ENCODE measurements at regions not wholly inside any gene's neighbourhood (a gene's known extent, or its start where the extent isn't known, plus 50 kb on each side); places are given as distances from the start of the nearest gene placed in this dataset.

DNA sequence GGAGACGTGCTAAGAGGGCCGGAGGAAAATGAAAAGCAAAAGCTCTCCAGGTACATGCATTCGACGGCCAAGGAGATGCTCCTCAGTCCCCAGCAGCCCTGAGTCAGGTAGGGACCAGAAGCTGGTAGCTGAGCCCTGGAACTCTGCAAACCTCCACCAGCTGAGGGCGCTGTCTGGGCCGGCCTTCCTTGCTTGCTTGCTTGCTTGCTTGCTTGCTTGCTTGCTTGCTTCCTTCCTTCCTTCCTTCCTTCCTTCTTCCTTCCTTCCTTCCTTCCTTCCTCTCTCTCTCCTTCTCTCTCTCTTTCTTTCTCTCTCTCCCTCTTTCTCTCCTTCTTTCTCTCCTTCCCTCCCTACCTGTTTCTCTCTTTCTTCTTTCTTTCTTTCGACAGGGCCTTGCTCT is 94.6 kb upstream of the RASGRF1 start:
- DNase-seq (ENCODE audit: low spot score), result no peak

DNA sequence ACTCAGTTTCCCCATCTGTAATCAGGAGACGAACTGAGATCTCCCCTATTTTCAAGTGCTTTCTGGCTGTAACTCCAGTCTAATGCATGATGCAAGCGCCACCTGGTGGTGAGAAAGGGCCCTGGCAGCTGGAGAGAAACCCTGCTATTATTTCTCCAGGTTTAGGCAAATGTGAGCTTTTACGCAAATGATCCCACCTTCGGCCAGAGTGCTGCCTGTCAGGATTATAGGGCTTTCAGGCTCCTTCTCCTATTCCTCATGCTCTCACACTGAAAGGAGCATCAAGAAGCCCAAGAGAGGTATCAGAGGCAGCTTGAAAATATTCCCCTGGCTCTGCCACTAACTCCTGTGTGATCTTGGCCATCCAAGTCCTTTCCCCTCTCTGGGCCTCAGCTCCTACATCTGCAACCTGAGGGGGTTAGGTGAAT is 93.9 kb upstream of the RASGRF1 start:
- peak; percentile 81 for DNase-seq (ENCODE audit: low spot score)

DNA sequence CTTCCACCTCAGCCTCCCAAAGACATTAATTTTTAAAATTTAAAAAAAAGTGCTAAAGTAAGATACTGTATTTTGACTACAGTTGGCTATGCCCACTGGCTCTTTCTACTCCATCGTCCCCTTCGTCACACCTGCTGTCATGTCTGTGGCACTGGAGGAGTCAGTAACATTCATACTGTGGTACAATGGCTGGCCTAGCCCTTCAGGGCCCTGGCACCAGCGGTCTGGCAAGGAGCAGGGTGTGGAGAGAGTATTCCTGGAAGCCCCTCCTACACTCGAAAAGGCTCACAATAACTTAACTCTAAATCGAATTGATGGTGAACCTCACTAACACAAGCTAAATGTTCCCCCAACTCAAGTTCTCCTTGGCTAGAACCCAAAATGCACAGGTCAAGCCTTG is 89.7 kb upstream of the RASGRF1 start:
- DNase-seq (ENCODE audit: low spot score), result no peak

DNA sequence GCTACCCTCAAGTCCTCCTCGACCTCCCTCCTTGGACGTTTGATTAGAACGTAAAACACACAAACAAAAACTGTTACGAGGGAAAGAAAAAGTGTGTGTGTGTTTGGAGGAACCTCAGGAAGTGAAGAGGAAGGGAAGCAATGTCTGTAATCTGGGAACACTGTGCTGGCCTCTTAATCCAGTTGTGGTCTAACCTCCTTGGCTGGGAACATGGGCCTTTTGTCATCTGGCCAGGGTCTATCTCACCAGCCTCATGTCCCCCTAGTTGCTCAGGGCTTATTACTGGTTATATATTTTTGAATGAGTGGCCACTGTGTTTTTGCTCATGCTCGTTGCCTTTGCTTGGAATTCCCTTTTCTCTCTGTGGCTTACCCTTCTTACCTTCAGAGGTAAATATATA is 89.0 kb upstream of the RASGRF1 start:
- no peak for DNase-seq (ENCODE audit: low spot score)

DNA sequence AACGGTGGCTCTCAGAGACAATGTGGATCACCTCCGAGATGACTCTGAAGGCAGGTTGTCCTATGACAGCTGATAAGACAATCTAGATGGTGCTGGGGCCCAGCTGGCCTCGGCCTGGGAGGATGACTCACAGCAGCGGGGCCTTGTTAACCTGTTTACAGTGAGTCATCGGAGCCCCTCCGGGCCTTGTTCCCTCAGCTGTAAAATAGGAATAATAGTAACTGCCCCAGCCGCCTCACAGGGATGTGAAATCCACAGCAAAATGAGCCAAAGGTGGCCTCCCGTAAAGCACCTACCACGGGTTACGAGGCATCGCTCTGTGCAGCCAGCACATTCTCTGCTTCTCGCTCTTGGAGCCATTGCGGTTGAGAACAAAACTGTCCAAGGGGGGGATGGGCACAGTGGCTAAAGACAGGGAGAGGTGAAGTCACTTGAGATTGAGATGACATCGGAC is 88.6 kb upstream of the RASGRF1 start:
- DNase-seq (ENCODE audit: low spot score), result no peak

DNA sequence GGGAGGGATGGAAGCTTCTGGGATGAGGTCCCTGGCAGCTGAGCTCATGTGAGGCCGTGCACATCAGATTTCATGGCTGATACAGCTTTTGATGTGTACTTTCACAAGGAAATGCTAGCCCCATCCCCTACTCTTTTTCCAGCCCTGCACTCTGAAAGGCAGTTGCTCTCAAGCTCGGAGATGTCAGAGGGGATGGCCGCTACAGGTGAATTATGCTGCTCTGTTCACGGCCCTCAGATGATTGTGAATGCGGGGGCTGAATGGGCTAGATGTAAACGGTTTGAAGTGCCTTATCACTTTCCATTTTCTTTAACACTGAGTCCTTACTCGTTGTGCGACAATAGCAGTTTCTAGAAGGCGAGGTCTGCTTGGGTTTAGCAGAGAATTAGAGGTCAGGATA is 88.0 kb upstream of the RASGRF1 start:
- DNase-seq (ENCODE audit: low spot score), result no peak

DNA sequence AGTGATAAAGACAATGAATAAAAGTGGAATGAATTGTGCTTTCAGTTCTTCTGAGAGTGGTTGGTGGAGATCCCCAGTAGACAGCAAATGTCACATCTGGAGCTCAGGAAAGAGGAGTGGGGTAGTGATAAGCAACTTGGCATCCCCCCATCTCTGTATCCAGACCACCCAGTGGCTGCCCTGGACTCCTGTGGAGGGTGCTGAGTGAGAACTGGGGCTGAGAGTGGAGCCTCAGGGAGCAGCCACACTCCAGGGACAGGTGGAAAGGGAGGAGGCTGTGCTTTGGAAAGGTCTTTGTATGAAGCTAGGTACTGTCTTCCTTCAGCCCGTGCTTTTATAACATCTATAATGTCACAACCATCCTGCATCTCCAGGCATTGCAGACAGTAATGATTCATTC is 85.6 kb upstream of the RASGRF1 start:
- DNase-seq (ENCODE audit: low spot score), result no peak

DNA sequence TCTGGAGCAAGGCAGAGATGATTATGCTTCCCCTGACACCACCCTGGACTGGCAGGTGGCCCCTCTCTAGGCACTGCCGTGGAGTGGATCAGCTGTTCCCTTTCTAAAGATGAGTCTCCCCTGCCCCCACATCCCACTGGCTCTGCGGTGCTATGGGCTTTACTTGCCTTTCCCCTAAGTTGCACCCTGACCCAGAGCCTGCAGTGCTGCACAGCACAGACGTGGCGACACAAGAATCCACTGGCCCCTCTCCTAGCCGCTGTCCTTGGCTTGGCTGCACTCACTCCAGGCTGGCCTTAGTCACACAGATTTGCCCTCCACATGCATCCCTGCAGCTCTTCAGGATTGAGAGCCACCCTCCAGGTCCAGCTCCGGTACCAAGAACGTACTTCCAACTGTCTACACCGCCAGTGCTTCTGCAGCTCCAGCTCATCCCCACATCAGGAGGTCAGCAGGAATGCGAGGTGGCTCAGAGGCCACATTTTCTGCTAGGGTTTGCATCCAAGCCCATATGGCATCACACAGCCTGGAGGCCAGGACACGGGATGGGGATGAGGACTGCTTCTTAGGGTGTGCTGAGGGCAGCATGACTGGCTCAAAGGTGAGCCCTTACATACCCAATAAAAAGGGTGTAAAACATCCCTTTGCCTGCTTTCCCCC is 82.4 kb upstream of the RASGRF1 start:
- DNase-seq (ENCODE audit: low spot score), result no peak

DNA sequence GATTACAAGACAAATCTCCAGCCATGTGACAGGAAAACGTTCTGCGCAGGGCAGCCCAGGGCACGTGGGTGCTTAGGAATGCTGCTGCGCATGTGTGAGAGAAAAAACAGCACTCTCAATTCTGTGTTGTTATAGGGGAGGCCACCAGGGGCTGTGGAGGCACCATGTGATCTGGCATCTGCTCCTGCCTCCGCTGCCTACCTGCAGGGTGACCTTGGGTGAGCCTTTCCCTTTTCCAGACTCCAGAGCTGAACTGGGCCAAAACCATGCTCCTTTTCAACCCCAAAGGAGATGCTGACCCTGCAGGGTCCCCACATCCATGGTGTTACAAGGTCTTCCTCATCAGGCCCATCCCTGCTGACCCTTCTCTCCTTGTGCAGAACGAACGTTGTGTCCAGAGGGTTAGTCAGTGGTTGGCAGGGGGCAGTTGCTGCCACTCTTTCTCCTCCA is 81.5 kb upstream of the RASGRF1 start:
- DNase-seq (ENCODE audit: low spot score), result no peak

DNA sequence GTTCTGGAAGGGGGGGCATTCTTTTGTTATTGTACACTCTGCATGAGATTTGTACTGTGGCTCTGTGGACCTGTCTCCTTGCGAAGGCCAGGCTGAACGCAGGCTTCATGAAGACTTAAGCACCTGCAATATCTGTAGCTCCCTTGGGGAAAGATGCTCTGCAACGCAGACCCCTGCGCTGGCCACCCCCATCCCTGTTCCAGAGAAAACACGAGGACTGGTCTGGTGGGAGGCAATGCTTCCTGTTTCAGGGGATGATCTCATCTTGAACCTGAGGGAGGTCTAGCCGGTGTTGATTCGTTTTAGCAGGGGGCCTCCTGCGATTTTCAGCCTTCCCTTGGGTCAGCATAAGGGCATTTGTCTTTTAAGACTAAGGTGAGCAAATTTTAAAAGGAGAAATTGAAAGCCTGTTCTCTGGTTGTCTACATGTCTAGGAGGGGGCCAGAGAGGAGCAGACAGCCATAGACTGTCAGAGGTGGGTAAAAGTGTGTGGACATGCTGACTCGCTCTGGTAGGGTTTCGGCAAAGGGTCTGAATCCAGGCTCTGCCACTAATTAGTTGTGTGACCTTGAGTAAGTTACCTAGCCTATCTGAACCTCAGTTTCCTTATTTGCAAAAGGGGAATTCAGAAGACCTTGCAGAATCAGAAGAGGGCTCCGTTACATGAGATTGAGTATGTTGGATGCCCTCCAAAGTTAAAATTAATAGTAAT is 80.9 kb upstream of the RASGRF1 start:
- DNase-seq (ENCODE audit: low spot score), result no peak

DNA sequence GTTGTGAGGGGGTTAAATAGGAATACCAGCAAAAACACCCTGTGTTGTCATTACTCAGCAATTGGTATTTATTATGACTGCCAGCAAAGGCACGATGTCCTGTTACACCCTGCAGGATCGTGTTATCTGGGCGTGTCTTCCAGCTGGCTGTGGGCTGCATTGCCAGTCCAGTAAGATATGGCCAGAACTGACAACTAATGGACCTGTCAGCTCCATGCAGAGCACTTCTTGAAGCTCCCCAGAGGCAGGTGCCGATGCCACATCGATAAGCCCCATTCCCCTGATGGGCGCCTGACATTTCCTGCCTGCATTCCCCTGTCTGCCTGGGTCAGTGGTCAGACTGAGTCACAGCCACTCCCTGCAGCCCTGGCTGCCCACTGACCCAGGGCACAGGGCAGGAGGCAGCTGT is 79.7 kb upstream of the RASGRF1 start:
- DNase-seq (ENCODE audit: low spot score), result no peak

DNA sequence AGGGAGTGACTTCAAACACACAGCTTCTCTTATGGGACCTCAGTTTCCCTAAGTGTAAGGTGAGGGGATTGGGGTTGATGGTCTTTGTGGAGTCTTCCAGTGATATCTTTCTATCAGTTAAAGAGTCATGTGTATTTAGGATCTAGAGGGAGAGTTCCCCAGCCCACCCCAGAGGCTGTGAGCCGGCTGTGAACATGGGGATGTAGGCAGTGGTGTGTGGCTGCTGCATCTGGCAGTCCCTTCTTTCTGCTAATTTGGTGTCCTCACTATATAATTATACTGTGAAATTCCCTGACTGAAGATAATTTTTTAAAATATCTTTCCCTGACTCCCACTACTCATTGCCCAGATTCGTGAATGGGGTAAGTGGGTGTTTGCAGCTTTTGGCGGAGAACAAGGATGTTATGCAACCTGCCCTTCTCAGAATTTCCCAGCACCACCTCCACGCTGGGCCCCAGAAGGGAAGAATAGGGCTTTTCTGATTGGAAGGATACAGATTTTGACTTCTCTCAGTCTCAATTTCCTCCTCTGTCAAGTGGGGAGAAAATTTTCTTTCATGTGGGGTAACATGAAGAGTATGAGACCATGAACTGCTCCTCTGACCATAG is 79.0 kb upstream of the RASGRF1 start:
- DNase-seq (ENCODE audit: low spot score), result peak; percentile 56

DNA sequence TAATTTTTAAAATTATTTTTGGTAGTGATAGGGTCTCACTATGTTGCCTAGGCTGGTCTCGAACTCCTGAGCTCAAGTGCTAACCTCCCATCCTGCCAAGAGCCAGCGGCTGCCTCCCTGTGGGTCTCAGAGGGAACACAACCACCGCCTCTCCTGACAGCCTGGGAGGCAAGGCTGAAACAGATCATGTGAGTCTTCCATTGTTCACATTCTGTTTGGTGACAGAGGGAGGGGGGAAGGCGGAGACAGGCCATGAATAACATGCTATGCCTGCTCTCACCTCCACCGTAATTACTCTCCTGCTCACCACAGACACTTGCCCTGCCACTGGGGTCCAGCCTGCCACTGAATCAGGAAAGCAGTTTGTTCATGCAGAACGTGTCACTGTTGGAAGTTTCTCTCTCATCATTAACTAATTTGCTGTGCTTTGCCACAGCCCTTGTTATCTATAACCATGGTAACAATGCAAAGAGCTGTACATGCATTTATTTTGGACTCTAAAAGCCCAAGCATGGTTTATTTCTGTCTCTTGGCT is 78.4 kb upstream of the RASGRF1 start:
- DNase-seq (ENCODE audit: low spot score), result peak; percentile 81

DNA sequence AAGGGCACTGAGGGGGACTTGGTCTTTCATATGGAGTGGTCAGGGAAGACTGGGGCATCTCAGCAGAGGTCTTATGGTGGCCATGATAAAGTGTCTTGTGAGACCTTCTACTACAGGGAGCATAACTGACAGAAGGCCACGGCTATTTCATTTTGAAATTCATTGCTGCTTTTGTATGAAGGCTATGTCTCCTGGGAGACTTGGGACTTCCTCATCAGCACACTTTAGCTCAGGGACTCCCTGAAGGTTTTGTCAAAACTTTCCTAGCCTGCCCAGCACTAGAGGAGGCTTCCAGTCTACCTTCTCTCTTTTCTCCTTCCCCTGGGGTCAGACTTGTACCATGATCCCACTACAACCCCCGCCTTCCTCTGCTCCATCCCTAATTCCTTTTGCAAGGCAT is 77.2 kb upstream of the RASGRF1 start:
- no peak for DNase-seq (ENCODE audit: low spot score)

DNA sequence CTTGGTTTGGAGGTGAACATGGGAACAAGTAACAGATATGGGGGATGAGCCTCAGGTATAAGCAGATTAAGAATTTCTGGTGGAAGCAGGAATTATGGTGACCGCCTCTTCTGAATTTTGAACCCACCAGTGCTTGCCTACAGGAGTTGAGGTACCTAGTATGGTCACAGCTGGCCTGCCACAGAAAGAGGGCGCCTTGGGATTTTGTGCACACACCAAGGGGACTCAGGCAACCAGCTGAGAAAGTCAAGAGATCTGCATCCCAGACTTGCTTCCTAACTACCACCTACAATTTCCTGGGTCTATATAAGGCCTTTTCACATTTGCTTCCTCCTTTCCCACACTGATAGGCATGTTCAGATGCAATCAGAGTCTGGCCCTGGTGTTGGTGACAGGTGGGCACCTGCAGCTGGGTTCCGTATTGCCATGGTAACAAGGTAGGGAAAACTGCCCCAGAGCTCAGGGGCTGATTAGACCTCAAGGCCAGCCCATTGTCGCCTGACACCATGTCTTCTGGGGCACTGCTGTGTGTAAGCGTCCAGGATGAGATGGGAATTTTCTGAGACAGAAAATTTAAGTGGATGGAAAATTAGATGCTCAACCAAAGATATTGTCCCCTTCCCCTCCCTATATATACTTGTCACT is 75.9 kb upstream of the RASGRF1 start:
- DNase-seq (ENCODE audit: low spot score), result no peak

DNA sequence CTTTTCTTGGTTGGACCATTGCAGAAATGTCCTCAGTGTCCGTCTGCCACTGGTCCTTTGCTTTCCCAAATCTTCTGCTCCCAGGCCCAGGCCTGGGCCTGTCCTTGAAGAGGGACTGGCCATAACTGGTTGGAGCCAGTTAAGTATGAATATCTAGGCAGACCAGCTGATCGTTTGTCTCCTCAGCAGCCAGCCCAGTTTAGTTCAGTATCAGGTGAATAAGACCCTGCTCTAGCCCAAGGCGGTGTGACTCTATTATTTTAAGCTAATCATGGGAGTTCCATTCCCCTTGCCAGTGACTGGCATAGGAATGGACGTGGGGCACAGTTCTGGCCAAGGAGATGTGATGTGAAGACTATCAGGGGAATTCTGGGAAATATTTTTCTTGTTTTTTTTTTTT is 73.9 kb upstream of the RASGRF1 start:
- DNase-seq (ENCODE audit: low spot score), result no peak

DNA sequence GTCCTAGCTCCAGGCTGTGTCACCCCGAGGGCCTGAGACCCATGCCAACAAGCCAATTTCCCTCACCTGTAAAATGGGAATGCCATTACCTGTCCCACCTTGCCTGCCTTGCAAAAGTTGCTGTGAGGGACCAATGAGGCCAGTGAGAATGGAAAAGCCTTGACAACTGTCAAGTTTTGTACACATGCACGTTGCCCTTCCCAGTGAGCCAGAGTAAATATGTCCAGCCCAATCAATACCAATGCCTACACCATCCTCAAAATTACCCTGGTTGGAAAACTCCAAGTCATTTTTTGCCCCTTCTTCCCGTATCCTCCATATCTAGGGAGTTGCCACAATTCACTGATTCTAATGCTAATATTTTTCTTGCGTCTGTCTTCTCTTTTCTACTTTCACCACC is 73.5 kb upstream of the RASGRF1 start:
- no peak for DNase-seq (ENCODE audit: low spot score)

DNA sequence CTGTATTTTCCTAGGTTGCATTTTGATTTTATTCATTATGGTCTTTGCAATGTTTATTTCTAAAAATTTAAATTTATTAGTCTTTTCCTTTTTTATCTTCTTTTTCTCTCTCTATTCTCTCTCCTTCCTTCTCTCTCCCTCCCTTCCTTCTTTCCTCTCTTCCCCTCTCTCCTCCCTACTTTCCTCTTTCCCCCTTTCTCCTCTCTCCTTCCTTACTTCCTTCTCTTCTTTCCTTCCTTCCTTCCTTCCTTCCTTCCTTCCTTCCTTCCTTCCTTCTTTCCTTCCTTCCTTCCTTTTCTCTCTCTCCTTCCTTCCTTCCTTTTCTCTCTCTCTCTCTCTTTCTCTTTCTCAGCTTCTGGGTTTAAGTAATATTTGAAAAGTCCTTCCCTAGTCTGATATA is 72.8 kb upstream of the RASGRF1 start:
- DNase-seq (ENCODE audit: low spot score), result no peak

DNA sequence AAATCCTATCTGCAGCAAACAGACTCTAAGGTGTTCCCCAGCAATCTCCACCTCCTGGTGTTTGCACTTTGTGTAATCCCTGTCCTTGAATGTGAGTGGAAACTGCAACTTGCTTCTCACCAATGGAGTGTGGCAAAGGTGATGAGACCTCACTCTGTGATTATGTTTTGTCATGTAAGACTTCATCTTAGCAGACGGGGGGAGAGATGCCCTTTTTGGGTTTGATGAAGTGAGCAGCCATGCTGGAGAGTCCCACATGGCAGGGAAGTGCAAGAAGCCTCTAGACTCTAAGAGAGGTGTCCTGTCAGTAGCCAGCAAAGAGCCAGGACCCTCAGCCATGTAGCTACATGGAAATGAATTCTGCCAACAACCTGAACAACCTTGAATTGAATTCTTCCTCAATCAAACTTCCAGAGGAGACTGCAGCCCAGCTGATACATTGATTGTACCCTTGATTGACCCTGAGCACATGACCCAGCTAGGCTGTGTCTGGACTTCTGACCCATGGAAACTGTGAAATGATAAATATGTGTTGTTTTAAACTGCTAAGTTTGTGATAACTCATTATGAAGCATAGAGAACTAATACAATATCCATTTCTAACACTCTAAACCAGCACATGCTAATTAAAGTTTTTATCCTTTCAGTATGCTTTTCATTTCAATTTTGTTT is 71.4 kb upstream of the RASGRF1 start:
- DNase-seq (ENCODE audit: low spot score), result no peak

DNA sequence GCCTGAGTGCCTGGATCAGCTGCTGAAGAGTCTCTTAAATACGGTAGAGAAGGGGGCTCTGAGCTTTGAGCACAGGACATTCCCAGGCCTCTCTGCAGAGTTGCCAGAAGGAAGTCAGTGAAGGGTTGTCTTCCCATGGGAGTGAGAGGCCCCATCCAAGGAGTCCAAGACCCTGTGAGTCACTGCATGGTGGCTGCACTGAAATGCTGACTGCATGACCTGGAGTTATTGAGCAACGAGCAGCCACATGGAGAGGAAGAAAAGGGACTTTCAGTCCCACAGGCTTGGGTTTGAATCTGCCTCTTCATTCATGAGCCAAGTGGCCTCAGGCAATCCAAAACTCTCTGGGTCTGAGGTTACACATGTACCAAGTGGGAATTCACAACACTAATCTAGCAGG is 69.6 kb upstream of the RASGRF1 start:
- DNase-seq (ENCODE audit: low spot score), result no peak

DNA sequence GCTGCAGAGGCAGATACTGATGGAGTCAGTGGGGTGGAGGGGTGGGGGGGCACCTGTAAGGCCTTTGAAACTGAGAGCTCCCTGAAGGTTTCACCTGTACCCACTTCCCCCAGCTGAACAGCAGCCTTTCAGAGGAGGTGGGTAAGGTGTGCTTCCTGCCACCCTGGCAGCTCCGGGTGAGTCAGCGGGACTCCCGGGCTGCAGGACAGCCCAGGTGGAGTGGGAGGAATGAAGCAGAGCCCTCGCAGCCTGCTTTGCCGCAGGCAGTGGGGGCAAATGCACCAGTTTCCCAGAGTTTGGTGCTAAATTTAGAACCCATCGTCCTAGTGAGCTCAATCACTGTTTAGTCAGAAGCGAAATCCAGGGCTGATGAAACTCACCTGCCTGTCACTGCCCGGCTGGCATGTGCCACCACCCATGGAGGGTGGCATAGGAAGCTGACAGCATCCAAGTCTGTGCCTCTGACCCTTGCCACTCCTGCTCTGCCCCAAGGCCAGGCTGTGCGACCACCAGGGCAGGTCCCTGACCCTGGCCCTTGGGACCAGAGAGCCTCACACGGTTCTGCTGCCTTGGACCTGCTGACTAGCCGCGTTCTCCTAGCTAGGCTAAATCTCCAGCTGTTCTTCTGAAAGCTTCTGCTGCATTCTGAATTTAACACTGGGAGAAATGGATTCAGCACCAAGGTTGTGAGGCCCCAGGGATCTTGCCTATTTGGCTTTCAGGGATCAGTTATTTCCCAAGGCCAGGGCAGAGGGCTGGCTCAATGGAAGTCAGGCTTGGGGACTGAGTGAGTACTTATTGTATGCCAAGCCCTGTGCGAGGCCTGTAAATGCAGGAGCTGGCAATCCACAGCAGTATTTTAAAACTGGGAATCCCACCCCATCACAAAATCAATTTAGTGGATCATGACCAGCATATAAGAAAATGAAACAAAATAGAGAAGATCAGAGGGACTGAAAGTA is 67.3 kb upstream of the RASGRF1 start:
- no peak for DNase-seq (ENCODE audit: low spot score)

Data from Ammon's horn (tissue), 1 donor.